ENCODE measurements at regions not wholly inside any gene's neighbourhood (a gene's known extent, or its start where the extent isn't known, plus 50 kb on each side); places are given as distances from the start of the nearest gene placed in this dataset.

GRCh38 chr4:22322996-22323395 is 192.9 kb downstream of the ADGRA3 start:
- intact Hi-C loops (cut with DNase I), result no loop called here

GRCh38 chr4:22315628-22316027 is 200.2 kb downstream of the ADGRA3 start:
- no peak for TF ChIP-seq POLR2A (IDR thresholded peaks at IDR 0.05)
- TF ChIP-seq CTCF (IDR thresholded peaks at IDR 0.05), result no peak
- DNase-seq (no peak), ATAC-seq (no peak)
- H3K36me3 ChIP-seq, result no peaks in the 10 kb centered on the region
- H3K27ac ChIP-seq, result no peak overlapping the region
- no peaks in the 10 kb centered on the region for H3K9me3 ChIP-seq
- 58 to 69% (median 67%) methylated on average over 2 of the region's 2 CpGs for WGBS, 4 donors
- intact Hi-C loops (cut with DNase I), result no loop called here
- H3K4me1 ChIP-seq, result no peaks in the 10 kb centered on the region
- H3K4me3 ChIP-seq, result no peak overlapping the region
- no peaks in the 10 kb centered on the region for H3K27me3 ChIP-seq

More at GRCh38 chr4:22322996-22323395, 192.9 kb downstream of the ADGRA3 start:
- Histone ChIP-seq H3K36me3 (no peaks in the 10 kb centered on the region), H3K4me1 (no peaks in the 10 kb centered on the region), H3K9me3 (no peaks in the 10 kb centered on the region), H3K27me3 (no peaks in the 10 kb centered on the region), H3K27ac (no peak overlapping the region), H3K4me3 (no peak overlapping the region)
- WGBS, 4 donors, result 0 to 52% (median 37%) methylated on average over 1 of the region's 1 CpG
- no peak for DNase-seq
- ATAC-seq, result no peak
- TF ChIP-seq POLR2A (IDR thresholded peaks at IDR 0.05) (no peak), CTCF (IDR thresholded peaks at IDR 0.05) (no peak)

DNA sequence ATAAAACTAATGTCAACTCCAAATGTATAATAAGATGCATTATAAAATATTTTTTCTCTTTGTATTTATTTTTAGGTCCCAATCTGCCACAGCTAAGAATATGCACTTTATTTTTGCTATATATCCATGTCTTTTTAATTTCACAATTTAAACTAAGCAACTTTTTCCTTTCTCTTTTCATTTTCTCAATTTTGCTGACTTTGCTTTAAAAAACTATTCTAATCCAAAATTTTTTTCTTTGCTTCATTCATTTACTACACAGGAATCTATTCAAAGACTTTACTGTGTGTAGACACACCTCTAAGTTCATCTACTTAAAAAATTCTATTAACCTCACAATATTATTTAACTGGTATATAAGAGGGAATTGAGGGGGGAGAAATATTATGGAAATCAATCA is 201.9 kb downstream of the ADGRA3 start:
- intact Hi-C loops (cut with DNase I), result no loop called here
- H3K36me3 ChIP-seq, result no peaks in the 10 kb centered on the region
- H3K4me1 ChIP-seq, result no peaks in the 10 kb centered on the region
- DNase-seq, result no peak
- ATAC-seq, result no peak
- H3K27me3 ChIP-seq, result no peaks in the 10 kb centered on the region
- no peak overlapping the region for H3K27ac ChIP-seq
- TF ChIP-seq POLR2A (IDR thresholded peaks at IDR 0.05) (no peak), CTCF (IDR thresholded peaks at IDR 0.05) (no peak)
- H3K9me3 ChIP-seq, result no peaks in the 10 kb centered on the region
- H3K4me3 ChIP-seq, result no peak overlapping the region

DNA sequence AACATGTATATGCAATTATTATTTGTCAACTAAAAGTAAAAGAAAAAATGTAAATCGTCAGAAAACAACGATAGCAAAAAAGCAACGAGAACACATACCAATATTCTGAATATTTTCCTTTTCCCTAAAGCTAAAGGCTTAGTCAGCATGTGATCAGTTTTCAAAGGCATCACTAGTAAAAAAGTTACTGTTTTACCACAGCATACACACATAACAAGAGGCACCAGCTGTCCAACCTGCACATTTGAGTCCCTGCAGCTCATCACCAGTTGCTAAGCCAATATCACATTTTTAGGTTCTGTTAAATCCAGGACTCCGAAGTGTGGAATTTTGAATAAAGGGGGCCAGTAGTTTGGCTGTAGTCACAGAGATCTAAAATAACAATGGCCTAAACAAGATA is 203.8 kb downstream of the ADGRA3 start:
- WGBS, 4 donors, result 86 to 92% (median 89%) methylated on average over 4 of the region's 4 CpGs
- DNase-seq (no peak), ATAC-seq (no peak)
- H3K27ac ChIP-seq, result no peak overlapping the region
- H3K4me3 ChIP-seq, result no peak overlapping the region
- intact Hi-C loops (cut with DNase I), result no loop called here
- H3K27me3 ChIP-seq, result no peaks in the 10 kb centered on the region
- TF ChIP-seq POLR2A (IDR thresholded peaks at IDR 0.05) (no peak), CTCF (IDR thresholded peaks at IDR 0.05) (no peak)
- no peaks in the 10 kb centered on the region for H3K9me3 ChIP-seq
- no peaks in the 10 kb centered on the region for H3K4me1 ChIP-seq
- no peaks in the 10 kb centered on the region for H3K36me3 ChIP-seq

Data from heart left ventricle (tissue), 16 donors.